ENCODE measurements at regions not wholly inside any gene's neighbourhood (a gene's known extent, or its start where the extent isn't known, plus 50 kb on each side); places are given as distances from the start of the nearest gene placed in this dataset.

DNA sequence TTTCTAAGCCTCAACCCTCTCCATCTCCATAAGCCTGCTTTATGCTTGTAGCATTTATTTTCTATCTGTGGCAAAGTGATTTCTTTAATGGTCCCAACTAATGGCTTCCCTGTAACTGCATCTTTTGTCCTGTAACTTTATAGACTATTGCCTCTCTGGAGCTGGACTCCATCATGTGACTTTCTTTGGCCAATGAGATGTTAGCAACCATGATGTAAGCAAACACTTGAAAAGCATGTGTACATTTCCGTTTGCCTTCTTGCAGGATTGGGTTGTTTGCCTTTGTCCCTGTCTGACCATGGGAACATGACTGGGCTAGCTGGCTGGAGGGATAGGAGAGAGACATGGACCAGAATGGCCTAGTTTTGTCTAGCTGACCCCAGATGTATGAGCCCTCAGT is 106.0 kb upstream of the LRIG1 start:
- TF ChIP-seq POLR2A (IDR thresholded peaks at IDR 0.05), result no peak
- TF ChIP-seq, protein P1, sequence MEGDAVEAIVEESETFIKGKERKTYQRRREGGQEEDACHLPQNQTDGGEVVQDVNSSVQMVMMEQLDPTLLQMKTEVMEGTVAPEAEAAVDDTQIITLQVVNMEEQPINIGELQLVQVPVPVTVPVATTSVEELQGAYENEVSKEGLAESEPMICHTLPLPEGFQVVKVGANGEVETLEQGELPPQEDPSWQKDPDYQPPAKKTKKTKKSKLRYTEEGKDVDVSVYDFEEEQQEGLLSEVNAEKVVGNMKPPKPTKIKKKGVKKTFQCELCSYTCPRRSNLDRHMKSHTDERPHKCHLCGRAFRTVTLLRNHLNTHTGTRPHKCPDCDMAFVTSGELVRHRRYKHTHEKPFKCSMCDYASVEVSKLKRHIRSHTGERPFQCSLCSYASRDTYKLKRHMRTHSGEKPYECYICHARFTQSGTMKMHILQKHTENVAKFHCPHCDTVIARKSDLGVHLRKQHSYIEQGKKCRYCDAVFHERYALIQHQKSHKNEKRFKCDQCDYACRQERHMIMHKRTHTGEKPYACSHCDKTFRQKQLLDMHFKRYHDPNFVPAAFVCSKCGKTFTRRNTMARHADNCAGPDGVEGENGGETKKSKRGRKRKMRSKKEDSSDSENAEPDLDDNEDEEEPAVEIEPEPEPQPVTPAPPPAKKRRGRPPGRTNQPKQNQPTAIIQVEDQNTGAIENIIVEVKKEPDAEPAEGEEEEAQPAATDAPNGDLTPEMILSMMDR (IDR thresholded peaks at IDR 0.05), result no peak
